DND-41 (cell line): ENCODE measurements at regions not wholly inside any gene's neighbourhood (a gene's known extent, or its start where the extent isn't known, plus 50 kb on each side); places are given as distances from the start of the nearest gene placed in this dataset.
"Not testable (repeated sequence)": the region's sequence is repeated elsewhere in the genome, so short reads cannot be mapped to it uniquely, and the experiment has no call there.

Experiments used
- ATAC-seq: fragments of 200-7000 bp; cut with Tn5 transposase; 3 replicates; pipeline ENCODE4 v1.9.1; 2021; ENCODE audit warnings: low read depth; ENCODE audit not compliant: insufficient read depth
- DNase-seq: peaks from one replicate; pipeline ENCODE4 v3.0.0-alpha.2; 2020
- H2AFZ ChIP-seq: 2 replicates; pipeline ENCODE4 v1.6.0; 2012; ENCODE audit warnings: low read depth, low read length
- H3K27ac ChIP-seq: 2 replicates; pipeline ENCODE4 v1.5.1; 2012; ENCODE audit warnings: low read length, inconsistent platforms
- H3K27me3 ChIP-seq: fragments of 200-600 bp; sonication (generic); 2 replicates; pipeline ENCODE4 v1.6.0; 2012; ENCODE audit warnings: low read length, mild to moderate bottlenecking, inconsistent platforms; ENCODE audit not compliant: insufficient read depth, poor library complexity
- H3K36me3 ChIP-seq: 2 replicates; pipeline ENCODE4 v1.5.1; 2012; ENCODE audit warnings: low read length, inconsistent platforms; ENCODE audit not compliant: insufficient read depth
- H3K4me1 ChIP-seq: 2 replicates; pipeline ENCODE4 v1.5.1; 2012; ENCODE audit warnings: mild to moderate bottlenecking, low read length; ENCODE audit not compliant: insufficient read depth
- H3K4me2 ChIP-seq: 2 replicates; pipeline ENCODE4 v1.6.0; 2012; ENCODE audit warnings: mild to moderate bottlenecking, moderate library complexity, low read length, inconsistent platforms; ENCODE audit not compliant: insufficient read depth
- H3K4me3 ChIP-seq, 2 experiments: fragments of 200-600 bp in 1 of 2; shearing (Covaris generic) in 1 of 2; 2 replicates each; pipeline ENCODE4 v1.5.1; 2012 to 2016; ENCODE audit warnings: inconsistent platforms in 2 of 2, low read length in 2 of 2, mild to moderate bottlenecking in 2 of 2, low read depth in 1 of 2, moderate library complexity in 1 of 2
- H3K79me2 ChIP-seq: 2 replicates; pipeline ENCODE4 v1.6.0; 2012; ENCODE audit warnings: low read length, inconsistent platforms; ENCODE audit not compliant: insufficient read depth
- H3K9ac ChIP-seq: 2 replicates; pipeline ENCODE4 v1.6.0; 2012; ENCODE audit warnings: low read depth, mild to moderate bottlenecking, inconsistent platforms, low read length, moderate library complexity
- H3K9me3 ChIP-seq: 2 replicates; pipeline ENCODE4 v1.5.1; 2012; ENCODE audit warnings: low read length, moderate library complexity, mild to moderate bottlenecking, inconsistent platforms; ENCODE audit not compliant: insufficient read depth, severe bottlenecking
- H4K20me1 ChIP-seq: 2 replicates; pipeline ENCODE4 v1.6.0; 2012; ENCODE audit warnings: low read length; ENCODE audit not compliant: insufficient read depth
- EZH2 ChIP-seq: IDR thresholded peaks from 3 replicates; pipeline ENCODE4 v1.6.1; 2012; ENCODE audit warnings: borderline replicate concordance, low read depth, mild to moderate bottlenecking, moderate library complexity, low read length, inconsistent platforms; ENCODE audit not compliant: severe bottlenecking
- TF ChIP-seq, protein P1 (sequence below): IDR thresholded peaks from 2 replicates; pipeline ENCODE4 v1.5.1; 2012; ENCODE audit warnings: borderline replicate concordance, low read length, moderate library complexity, mild to moderate bottlenecking; ENCODE audit not compliant: poor library complexity, severe bottlenecking; ENCODE audit errors: extremely low read depth

DNA sequence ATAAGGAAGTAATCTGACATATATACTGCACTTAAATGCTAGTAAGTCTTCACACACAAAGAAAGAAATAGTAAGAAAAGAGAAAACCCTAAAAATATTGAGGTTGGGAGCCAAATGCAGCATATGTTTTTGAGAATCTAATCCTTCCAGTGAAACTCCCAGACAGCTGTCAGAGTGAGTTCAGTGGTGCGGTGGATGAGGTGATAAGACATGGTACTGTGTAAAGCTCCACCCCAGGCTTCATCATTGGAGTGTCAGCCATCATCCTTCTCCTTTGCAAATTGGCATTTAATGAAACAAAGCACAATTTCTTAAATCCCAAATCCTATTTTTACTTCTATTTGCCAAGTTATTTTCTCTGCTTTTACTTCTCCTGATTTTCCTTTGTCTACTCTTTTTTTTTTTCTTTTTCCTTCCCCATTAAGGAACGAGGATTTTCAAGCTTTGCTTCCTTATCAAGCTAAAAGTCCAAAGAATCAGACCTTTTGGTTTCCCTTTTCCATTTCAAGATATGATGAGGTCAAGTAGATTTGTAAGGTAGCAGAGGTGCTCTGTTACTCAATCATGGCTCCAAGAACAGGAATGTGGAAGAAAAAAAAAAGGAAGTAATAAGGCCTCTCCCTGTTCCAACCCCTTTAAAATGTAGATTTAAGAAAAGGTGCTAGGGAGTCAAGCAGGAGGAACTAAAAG, 343.3 kb downstream of the SETD4 start:
- Histone ChIP-seq H3K9ac (no peak overlapping the region), H3K4me3 (no peak overlapping the region), H3K27me3 (no peaks in the 10 kb centered on the region), H3K4me2 (no peak overlapping the region), H4K20me1 (no peaks in the 10 kb centered on the region), H3K79me2 (no peaks in the 10 kb centered on the region), H3K9me3 (peaks cover 2% of the 10 kb centered on the region), H3K27ac (no peak overlapping the region), H3K36me3 (no peaks in the 10 kb centered on the region), H2AFZ (no peak overlapping the region), H3K4me1 (peaks cover 12% of the 10 kb centered on the region)
- no peak for TF ChIP-seq EZH2
- TF ChIP-seq, protein P1, sequence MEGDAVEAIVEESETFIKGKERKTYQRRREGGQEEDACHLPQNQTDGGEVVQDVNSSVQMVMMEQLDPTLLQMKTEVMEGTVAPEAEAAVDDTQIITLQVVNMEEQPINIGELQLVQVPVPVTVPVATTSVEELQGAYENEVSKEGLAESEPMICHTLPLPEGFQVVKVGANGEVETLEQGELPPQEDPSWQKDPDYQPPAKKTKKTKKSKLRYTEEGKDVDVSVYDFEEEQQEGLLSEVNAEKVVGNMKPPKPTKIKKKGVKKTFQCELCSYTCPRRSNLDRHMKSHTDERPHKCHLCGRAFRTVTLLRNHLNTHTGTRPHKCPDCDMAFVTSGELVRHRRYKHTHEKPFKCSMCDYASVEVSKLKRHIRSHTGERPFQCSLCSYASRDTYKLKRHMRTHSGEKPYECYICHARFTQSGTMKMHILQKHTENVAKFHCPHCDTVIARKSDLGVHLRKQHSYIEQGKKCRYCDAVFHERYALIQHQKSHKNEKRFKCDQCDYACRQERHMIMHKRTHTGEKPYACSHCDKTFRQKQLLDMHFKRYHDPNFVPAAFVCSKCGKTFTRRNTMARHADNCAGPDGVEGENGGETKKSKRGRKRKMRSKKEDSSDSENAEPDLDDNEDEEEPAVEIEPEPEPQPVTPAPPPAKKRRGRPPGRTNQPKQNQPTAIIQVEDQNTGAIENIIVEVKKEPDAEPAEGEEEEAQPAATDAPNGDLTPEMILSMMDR, result no peak
- ATAC-seq (no peak), DNase-seq (no peak)

DNA sequence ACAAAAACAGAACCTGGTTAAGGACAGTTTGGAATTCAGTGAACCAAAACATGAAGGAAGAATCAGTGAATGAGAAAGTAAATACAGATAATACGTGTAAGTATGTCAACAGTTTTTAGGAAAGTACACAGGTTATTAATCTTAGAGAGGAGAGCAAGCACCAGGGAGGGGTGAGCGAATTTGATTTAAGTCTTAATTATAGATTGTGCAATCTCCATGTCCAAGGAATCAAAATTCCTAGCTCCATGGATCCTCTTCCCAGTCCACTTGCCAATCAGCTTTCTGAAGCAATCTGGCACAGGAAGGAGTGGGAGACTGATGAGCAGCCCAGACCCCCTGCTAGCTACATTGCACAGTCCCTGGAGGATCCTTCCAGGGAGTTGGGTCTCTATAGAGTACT, 346.4 kb downstream of the SETD4 start:
- Histone ChIP-seq H2AFZ (no peak overlapping the region), H3K9ac (no peak overlapping the region), H3K4me2 (no peak overlapping the region), H4K20me1 (no peaks in the 10 kb centered on the region), H3K27ac (no peak overlapping the region), H3K9me3 (no peaks in the 10 kb centered on the region), H3K4me3 (no peak overlapping the region), H3K4me1 (peaks cover 40% of the 10 kb centered on the region), H3K79me2 (no peaks in the 10 kb centered on the region), H3K36me3 (no peaks in the 10 kb centered on the region), H3K27me3 (no peaks in the 10 kb centered on the region)
- DNase-seq (no peak), ATAC-seq (no peak)
- TF ChIP-seq EZH2, result no peak
- TF ChIP-seq, protein P1, result no peak

DNA sequence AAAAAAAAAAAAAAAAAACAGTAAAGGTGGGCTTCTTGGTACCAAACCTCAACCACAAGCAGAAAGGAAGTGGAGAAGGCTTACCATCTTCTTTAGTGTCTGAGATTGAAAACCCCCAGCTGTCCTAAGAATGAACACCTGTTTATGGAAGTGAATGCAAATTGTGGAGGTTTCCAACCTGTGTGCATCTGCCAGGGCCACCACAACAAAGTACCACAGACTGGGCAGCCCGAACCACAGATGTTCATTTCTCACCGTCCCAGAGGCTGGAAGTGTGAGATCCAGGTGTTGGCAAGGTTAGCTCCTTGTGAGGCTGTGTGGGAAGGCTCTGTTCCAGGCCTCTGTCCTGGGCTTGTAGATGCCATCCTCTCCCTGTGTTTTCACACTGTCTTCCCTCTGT, 348.7 kb downstream of the SETD4 start:
- peak; percentile 88 for ATAC-seq
- no peaks in the 10 kb centered on the region for H4K20me1 ChIP-seq
- H3K9me3 ChIP-seq, result no peaks in the 10 kb centered on the region
- TF ChIP-seq, protein P1, result no peak
- TF ChIP-seq EZH2, result no peak
- peak; percentile 88 for DNase-seq
- peak overlapping the region; percentile 69 for H3K27ac ChIP-seq
- H3K36me3 ChIP-seq, result no peaks in the 10 kb centered on the region
- peaks cover 42% of the 10 kb centered on the region for H3K4me1 ChIP-seq
- H3K4me2 ChIP-seq, result peak overlapping the region; percentile 34; the same call in 1 of the 2 replicates
- H3K79me2 ChIP-seq, result no peaks in the 10 kb centered on the region
- no peak overlapping the region for H3K4me3 ChIP-seq
- no peaks in the 10 kb centered on the region for H3K27me3 ChIP-seq
- no peak overlapping the region for H2AFZ ChIP-seq
- no peak overlapping the region for H3K9ac ChIP-seq

DNA sequence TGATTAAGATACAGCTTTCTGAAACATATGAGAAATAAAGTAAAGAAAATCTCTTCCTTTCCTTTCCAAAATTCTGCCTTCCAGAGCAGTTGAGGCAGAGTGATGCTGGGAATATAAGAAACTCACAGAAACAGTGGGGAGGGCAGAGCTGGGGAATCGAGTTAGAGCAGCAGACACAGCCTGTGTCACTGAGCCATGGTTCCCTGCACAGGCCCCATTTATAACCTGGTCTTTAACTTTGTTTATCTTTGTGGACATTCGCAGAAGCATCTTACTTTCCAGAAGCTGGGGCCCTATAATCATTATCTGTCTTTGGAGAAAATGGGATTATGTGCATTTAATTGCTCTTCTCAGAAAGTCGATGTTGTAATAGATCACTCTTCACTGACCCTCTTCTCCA, 349.1 kb downstream of the SETD4 start:
- no peaks in the 10 kb centered on the region for H4K20me1 ChIP-seq
- TF ChIP-seq, protein P1, result no peak
- TF ChIP-seq EZH2, result no peak
- peaks cover 42% of the 10 kb centered on the region for H3K4me1 ChIP-seq
- H3K9me3 ChIP-seq, result no peaks in the 10 kb centered on the region
- no peak overlapping the region for H3K4me3 ChIP-seq
- no peak overlapping the region for H2AFZ ChIP-seq
- ATAC-seq, result peak; percentile 62
- H3K4me2 ChIP-seq, result peak overlapping the region; percentile 29; the same call in 1 of the 2 replicates
- H3K27ac ChIP-seq, result peak overlapping the region; percentile 69
- H3K79me2 ChIP-seq, result no peaks in the 10 kb centered on the region
- H3K9ac ChIP-seq, result no peak overlapping the region; the same call in 1 of the 2 replicates
- H3K36me3 ChIP-seq, result no peaks in the 10 kb centered on the region
- peak; percentile 59 for DNase-seq
- no peaks in the 10 kb centered on the region for H3K27me3 ChIP-seq

DNA sequence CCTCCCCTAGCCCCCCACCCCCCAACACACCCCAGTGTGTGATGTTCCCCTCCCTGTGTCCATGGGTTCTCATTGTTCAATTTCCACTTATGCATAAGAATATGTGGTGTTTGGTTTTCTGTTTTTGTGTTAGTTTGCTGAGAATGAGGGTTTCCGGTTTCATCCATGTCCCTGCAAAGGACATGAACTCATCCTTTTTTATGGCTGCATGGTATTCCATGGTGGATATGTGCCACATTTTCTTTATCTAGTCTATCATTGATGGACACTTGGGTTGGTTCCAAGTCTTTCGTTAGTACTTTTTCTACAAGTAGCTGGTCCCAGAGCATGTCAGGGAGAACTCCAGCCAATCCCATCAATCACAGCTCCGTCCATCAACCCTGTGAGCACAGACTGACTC, 350.3 kb downstream of the SETD4 start:
- DNase-seq, H3K36me3 ChIP-seq, ATAC-seq: not testable (repeated sequence)

More for the DNA sequence above, 350.3 kb downstream of the SETD4 start:
- H3K79me2 ChIP-seq, H3K4me2 ChIP-seq, H3K4me3 ChIP-seq, H3K9me3 ChIP-seq, H3K27me3 ChIP-seq, H3K9ac ChIP-seq, H4K20me1 ChIP-seq, H2AFZ ChIP-seq: not testable (repeated sequence)
- H3K4me1 ChIP-seq, result peaks cover 42% of the 10 kb centered on the region
- H3K27ac ChIP-seq, result peak overlapping the region; percentile 69; the same call in 1 of the 2 replicates
